Psoas muscle (tissue), 7 donors: ENCODE measurements at regions not wholly inside any gene's neighbourhood (a gene's known extent, or its start where the extent isn't known, plus 50 kb on each side); places are given as distances from the start of the nearest gene placed in this dataset.

Experiments used
- ATAC-seq, 4 donors: fragments of 200-7000 bp; cut with Tn5 transposase; one replicate each; pipeline ENCODE4 v1.9.1; 2020; ENCODE audit warnings: moderate library complexity in 3 of 4, mild to moderate bottlenecking in 2 of 4
- DNase-seq, 2 donors: peaks; one replicate each; pipeline ENCODE4 v3.0.0-alpha.2; 2020
- H3K27ac ChIP-seq: fragments of 200-600 bp; one replicate; pipeline ENCODE4 v1.8.0; 2022
- H3K27me3 ChIP-seq, 3 donors: fragments of 200-600 bp in 1 of 3; one replicate each; pipeline versions ENCODE4 v1.6.1 to v1.8.0; 2013 to 2022; ENCODE audit warnings: low read length in 2 of 3, mild to moderate bottlenecking in 2 of 3, moderate library complexity in 1 of 3; ENCODE audit not compliant: insufficient read depth in 3 of 3
- H3K36me3 ChIP-seq, 2 donors: fragments of 200-600 bp in 1 of 2; one replicate each; pipeline versions ENCODE4 v1.6.1 to v1.8.0; 2013 to 2022; ENCODE audit warnings: low read depth in 1 of 2, mild to moderate bottlenecking in 1 of 2, moderate library complexity in 1 of 2; ENCODE audit not compliant: insufficient read depth in 1 of 2
- H3K4me1 ChIP-seq: fragments of 200-600 bp; one replicate; pipeline ENCODE4 v1.8.0; 2022
- H3K4me3 ChIP-seq: fragments of 200-600 bp; one replicate; pipeline ENCODE4 v1.8.0; 2022; ENCODE audit warnings: mild to moderate bottlenecking
- H3K9me3 ChIP-seq: fragments of 200-600 bp; one replicate; pipeline ENCODE4 v1.8.0; 2022
- WGBS, 3 donors: extraction: QIAGEN DNeasy Blood & Tissue Kit; methylation state at CpG; one replicate each; pipeline versions ENCODE4 v1.1.6 to v1.1.7; 2013; 5-methylcytosine and 5-hydroxymethylcytosine counted together
- intact Hi-C, 2 donors: fragments of 100-400 bp; cut with DNase I; formaldehyde crosslinking; loops; one replicate each; pipeline versions ENCODE4 v1.11.0 to v1.14.2; 2022
- TF ChIP-seq, protein P1 (sequence below): fragments of 200-600 bp; IDR thresholded peaks from one replicate; pipeline ENCODE4 v1.8.0; 2022; ENCODE audit warnings: antibody characterized with exemption
- donor health status: healthy with polysubstance abuse.
- donor health status: DM: no; HTN: no; CAD: no; lungs with moderate emphysema.
- donor health status: Bipolar disorder and iron deficiency.
- donor health status: healthy.
- donor health status: DM: yes; HTN: yes; CAD: no.
- donor health status: DM: no; HTN: no; CAD: no.
- donor health status: DM: yes; HTN: yes; CAD: no.

DNA sequence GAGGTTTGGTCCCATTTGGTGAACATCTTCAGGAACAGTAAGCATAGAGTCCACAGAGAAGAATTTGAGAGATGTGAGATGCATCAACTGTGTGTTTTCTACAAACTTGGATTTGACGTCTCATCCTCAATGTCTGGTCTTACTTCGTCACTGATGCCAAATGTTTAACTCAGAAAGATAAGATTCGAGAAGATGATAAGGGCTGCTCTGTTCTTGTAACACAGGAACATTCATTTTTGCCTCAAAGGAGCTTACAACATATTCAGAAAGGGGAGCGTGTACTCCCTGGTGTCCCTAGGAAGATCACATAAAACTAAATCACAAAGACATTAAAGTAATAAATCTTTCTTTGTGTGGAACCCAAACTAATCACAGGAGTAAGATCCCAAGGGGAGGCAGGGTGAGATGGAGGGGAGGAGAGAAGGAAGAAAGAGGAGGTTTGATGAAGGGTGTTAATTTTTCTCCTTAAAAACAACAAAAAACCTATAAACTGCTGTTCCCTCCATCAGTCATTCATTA is 247.7 kb upstream of the IRS2 start:
- WGBS, 3 donors, result 75 to 80% (median 77%) methylated on average over 4 of the region's 4 CpGs

DNA sequence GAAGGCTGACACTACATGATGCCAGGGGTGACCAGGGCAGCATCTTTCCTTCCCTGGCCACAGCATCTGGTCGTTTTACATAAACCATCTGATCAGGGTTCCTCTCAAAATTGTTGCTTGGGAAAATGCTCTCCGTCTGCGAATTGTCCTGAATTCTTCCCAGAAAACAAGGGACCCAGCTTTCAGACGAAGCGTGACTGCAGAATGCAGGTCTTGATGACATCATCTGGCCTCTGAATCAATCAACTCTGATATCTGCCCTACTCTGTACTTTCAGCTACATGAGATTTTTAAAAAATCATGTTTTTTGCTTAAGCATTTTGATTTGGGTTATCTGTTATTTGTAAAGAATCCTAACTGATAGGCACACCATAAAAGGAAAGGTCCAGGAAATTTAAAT is 246.6 kb upstream of the IRS2 start:
- intact Hi-C loops, result no loop called here
- ATAC-seq, result no peak

More for the DNA sequence above, 247.7 kb upstream of the IRS2 start:
- Histone ChIP-seq H3K36me3 (no peaks in the 10 kb centered on the region), H3K4me3 (no peak overlapping the region), H3K4me1 (no peaks in the 10 kb centered on the region), H3K27me3 (no peaks in the 10 kb centered on the region), H3K9me3 (no peaks in the 10 kb centered on the region), H3K27ac (no peak overlapping the region)
- intact Hi-C loops, result no loop called here
- DNase-seq, result no peak
- no peak for ATAC-seq
- TF ChIP-seq, protein P1, sequence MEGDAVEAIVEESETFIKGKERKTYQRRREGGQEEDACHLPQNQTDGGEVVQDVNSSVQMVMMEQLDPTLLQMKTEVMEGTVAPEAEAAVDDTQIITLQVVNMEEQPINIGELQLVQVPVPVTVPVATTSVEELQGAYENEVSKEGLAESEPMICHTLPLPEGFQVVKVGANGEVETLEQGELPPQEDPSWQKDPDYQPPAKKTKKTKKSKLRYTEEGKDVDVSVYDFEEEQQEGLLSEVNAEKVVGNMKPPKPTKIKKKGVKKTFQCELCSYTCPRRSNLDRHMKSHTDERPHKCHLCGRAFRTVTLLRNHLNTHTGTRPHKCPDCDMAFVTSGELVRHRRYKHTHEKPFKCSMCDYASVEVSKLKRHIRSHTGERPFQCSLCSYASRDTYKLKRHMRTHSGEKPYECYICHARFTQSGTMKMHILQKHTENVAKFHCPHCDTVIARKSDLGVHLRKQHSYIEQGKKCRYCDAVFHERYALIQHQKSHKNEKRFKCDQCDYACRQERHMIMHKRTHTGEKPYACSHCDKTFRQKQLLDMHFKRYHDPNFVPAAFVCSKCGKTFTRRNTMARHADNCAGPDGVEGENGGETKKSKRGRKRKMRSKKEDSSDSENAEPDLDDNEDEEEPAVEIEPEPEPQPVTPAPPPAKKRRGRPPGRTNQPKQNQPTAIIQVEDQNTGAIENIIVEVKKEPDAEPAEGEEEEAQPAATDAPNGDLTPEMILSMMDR, result no peak

DNA sequence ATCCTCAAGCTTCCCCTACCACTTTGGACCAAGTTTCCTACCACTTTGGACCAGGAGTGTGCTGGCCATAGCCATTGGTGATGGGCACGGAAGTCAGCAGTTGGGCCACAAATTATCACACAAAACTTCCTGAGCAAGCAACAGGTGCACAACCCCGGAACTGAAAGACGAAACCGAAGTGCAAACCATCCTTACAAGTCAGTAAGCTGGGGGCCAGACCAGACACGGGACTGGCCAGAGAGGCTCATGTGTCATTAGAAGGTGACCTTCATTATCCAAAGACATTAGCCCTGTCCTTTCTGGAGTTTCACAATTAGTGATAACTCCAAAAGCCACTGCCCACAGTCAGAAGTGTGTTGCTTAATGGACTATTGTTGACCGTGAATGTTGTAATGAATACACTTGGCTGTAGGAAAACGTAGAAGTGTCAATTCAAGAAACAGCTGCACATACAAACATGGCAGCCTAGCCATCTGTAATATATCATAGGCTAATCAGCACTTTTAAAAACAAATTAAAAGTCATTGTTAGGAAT is 244.1 kb upstream of the IRS2 start:
- 26 to 38% (median 30%) methylated on average over 7 of the region's 7 CpGs for WGBS, 3 donors
- no peak for DNase-seq
- no peak overlapping the region for H3K27ac ChIP-seq
- intact Hi-C loops, result no loop called here
- no peaks in the 10 kb centered on the region for H3K27me3 ChIP-seq
- peak; percentile 36 to 59 (median 45) for ATAC-seq
- H3K9me3 ChIP-seq, result no peaks in the 10 kb centered on the region
- TF ChIP-seq, protein P1, result no peak
- no peaks in the 10 kb centered on the region for H3K36me3 ChIP-seq
- no peaks in the 10 kb centered on the region for H3K4me1 ChIP-seq
- no peak overlapping the region for H3K4me3 ChIP-seq

More for the DNA sequence above, 246.6 kb upstream of the IRS2 start:
- no peak overlapping the region for H3K27ac ChIP-seq
- no peak for DNase-seq
- no peak overlapping the region for H3K4me3 ChIP-seq
- H3K4me1 ChIP-seq, result no peaks in the 10 kb centered on the region
- no peaks in the 10 kb centered on the region for H3K9me3 ChIP-seq
- H3K27me3 ChIP-seq, result no peaks in the 10 kb centered on the region
- H3K36me3 ChIP-seq, result no peaks in the 10 kb centered on the region
- WGBS, 3 donors, result 57 to 63% (median 58%) methylated on average over 5 of the region's 5 CpGs
- TF ChIP-seq, protein P1, result no peak

DNA sequence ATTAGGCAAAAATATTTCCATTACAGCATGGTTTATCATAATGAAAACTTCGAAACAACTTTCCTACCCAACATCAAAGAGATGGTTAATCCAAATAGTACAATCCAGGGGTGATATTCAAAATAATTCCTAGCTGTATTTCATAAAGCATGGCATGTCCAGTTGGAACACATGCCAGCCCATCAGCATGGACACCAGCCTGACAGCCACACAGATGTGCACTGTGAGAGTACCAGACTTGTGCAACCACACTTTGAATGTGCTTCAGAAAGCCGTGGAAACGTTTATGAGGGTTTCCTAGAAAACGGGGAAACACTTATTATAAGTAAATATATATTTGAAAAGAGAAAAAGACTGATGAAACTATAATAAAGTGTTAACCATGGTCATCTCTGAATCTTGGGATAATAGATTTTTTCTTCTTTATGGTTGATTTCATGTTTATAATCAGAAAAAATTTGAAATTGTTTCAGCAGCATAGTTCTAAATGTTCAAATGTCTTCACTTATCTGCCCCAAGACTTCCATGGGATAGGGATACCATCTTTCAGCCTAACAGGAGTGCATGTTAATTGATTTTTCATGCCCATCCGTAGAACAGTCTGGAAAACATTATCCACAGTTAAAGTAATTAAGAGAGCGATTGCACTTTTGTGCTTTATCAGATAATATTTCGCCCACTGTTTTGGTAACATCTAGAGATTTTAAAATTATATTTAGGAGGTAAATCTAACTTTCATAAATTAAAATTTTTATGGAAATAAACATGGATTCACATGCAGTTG is 242.6 kb upstream of the IRS2 start:
- no peak overlapping the region for H3K27ac ChIP-seq
- intact Hi-C loops, result no loop called here
- H3K4me3 ChIP-seq, result no peak overlapping the region
- H3K27me3 ChIP-seq, result no peaks in the 10 kb centered on the region
- H3K36me3 ChIP-seq, result no peaks in the 10 kb centered on the region
- no peak for DNase-seq
- TF ChIP-seq, protein P1, result no peak
- peaks cover 8% of the 10 kb centered on the region for H3K4me1 ChIP-seq
- no peaks in the 10 kb centered on the region for H3K9me3 ChIP-seq
- ATAC-seq, result no peak
- WGBS, 3 donors, result 51 to 56% (median 56%) methylated on average over 7 of the region's 7 CpGs
